Activated naive CD8-positive, alpha-beta T cell treated with anti-CD3 and anti-CD28 coated beads, Interleukin-2, amount 10 ng/mL, durations not matched to agents 7 days and 5 days (primary cell): ENCODE measurements at regions not wholly inside any gene's neighbourhood (a gene's known extent, or its start where the extent isn't known, plus 50 kb on each side); places are given as distances from the start of the nearest gene placed in this dataset.

Experiments used
- ATAC-seq: fragments of 150-1000 bp; cut with Tn5 transposase; one replicate; pipeline ENCODE4 v1.10.0; 2021; ENCODE audit warnings: low read depth, moderate library complexity
- POLR2A ChIA-PET: fragments of 350-600 bp; sonication (Branson Sonifier 250); formaldehyde crosslinking; loops from one replicate; lab custom pipeline; 2021; ENCODE audit warnings: antibody characterized with exemption; lab: Charles Lee
- DNase-seq: peaks from one replicate; pipeline ENCODE4 v3.0.0; 2021
- H3K27ac Mint-ChIP-seq: one replicate; pipeline ENCODE4 v1.8.0; 2022; ENCODE audit warnings: mild to moderate bottlenecking, mixed read lengths
- H3K27me3 Mint-ChIP-seq: one replicate; pipeline ENCODE4 v1.8.0; 2022; ENCODE audit warnings: mild to moderate bottlenecking, moderate library complexity, mixed read lengths
- H3K36me3 Mint-ChIP-seq: one replicate; pipeline ENCODE4 v1.8.0; 2021; ENCODE audit warnings: mild to moderate bottlenecking, mixed read lengths
- H3K4me1 Mint-ChIP-seq: one replicate; pipeline ENCODE4 v1.8.0; 2021; ENCODE audit warnings: mixed read lengths
- H3K4me3 Mint-ChIP-seq: one replicate; pipeline ENCODE4 v1.8.0; 2022; ENCODE audit warnings: mild to moderate bottlenecking, moderate library complexity, mixed read lengths
- H3K9me3 Mint-ChIP-seq: one replicate; pipeline ENCODE4 v1.8.0; 2021; ENCODE audit warnings: mixed read lengths

GRCh38 chr10:128542659-128543058, 416.4 kb upstream of the MKI67 start:
- H3K27me3 Mint-ChIP-seq: peaks cover 47% of the 10 kb centered on the region
- ATAC-seq: no peak
- POLR2A ChIA-PET: no interaction called here
- DNase-seq: no peak
- H3K4me1 Mint-ChIP-seq: no peaks in the 10 kb centered on the region
- H3K9me3 Mint-ChIP-seq: no peaks in the 10 kb centered on the region
- H3K36me3 Mint-ChIP-seq: no peaks in the 10 kb centered on the region
- no peak overlapping the region for H3K4me3 Mint-ChIP-seq
- no peak overlapping the region for H3K27ac Mint-ChIP-seq

DNA sequence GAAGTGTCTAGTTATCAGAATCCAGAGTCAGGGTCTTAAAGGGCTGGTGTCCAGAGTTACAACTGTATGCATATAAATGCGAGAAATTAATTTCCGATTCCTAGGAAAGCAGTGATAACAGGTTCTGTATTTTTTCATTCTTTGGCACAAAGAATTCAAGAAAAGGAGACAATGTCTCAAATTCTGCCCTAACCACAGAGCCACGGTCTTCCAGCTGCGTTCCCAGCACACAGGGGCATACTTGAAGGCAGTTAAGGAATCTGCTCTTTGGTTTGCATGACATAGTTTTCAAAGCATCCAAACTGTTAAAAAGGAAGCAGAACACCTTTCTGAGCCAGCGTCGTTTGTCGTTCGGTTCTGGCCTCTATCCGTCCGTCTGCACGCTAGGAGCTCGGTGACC, 416.9 kb upstream of the MKI67 start:
- H3K27ac Mint-ChIP-seq: no peak overlapping the region
- POLR2A ChIA-PET: no interaction called here
- H3K4me1 Mint-ChIP-seq: no peaks in the 10 kb centered on the region

GRCh38 chr10:128545216-128545615, 419.0 kb upstream of the MKI67 start:
- Mint-ChIP-seq H3K27me3 (peaks cover 25% of the 10 kb centered on the region), H3K36me3 (no peaks in the 10 kb centered on the region), H3K4me3 (no peak overlapping the region), H3K9me3 (no peaks in the 10 kb centered on the region), H3K27ac (no peak overlapping the region), H3K4me1 (no peaks in the 10 kb centered on the region)
- ATAC-seq: no peak
- DNase-seq: no peak
- POLR2A ChIA-PET: no interaction called here

More for the DNA sequence above, 416.9 kb upstream of the MKI67 start:
- DNase-seq: no peak
- H3K27me3 Mint-ChIP-seq: peaks cover 43% of the 10 kb centered on the region
- no peak overlapping the region for H3K4me3 Mint-ChIP-seq
- no peaks in the 10 kb centered on the region for H3K9me3 Mint-ChIP-seq
- H3K36me3 Mint-ChIP-seq: no peaks in the 10 kb centered on the region
- no peak for ATAC-seq

- H3K4me1 Mint-ChIP-seq: no peaks in the 10 kb centered on the region
- POLR2A ChIA-PET: no interaction called here
- H3K27ac Mint-ChIP-seq: no peak overlapping the region
- DNase-seq: no peak
- H3K4me3 Mint-ChIP-seq: no peak overlapping the region
- H3K9me3 Mint-ChIP-seq: no peaks in the 10 kb centered on the region
- no peaks in the 10 kb centered on the region for H3K36me3 Mint-ChIP-seq
- no peak for ATAC-seq
- peaks cover 13% of the 10 kb centered on the region for H3K27me3 Mint-ChIP-seq
Measured at GRCh38 chr10:128546651-128547165, 420.5 kb upstream of the MKI67 start.

- Mint-ChIP-seq H3K4me1 (no peaks in the 10 kb centered on the region), H3K4me3 (no peak overlapping the region), H3K9me3 (no peaks in the 10 kb centered on the region), H3K36me3 (no peaks in the 10 kb centered on the region), H3K27ac (no peak overlapping the region), H3K27me3 (peaks cover 4% of the 10 kb centered on the region)
- DNase-seq: no peak
- POLR2A ChIA-PET: no interaction called here
- ATAC-seq: no peak
Measured at GRCh38 chr10:128549101-128549608, 422.9 kb upstream of the MKI67 start.

- Mint-ChIP-seq H3K9me3 (no peaks in the 10 kb centered on the region), H3K4me3 (no peak overlapping the region), H3K27ac (no peak overlapping the region), H3K4me1 (no peaks in the 10 kb centered on the region), H3K36me3 (no peaks in the 10 kb centered on the region), H3K27me3 (peaks cover under 1% of the 10 kb centered on the region)
- ATAC-seq (no peak), DNase-seq (no peak)
- POLR2A ChIA-PET: no interaction called here
Measured at GRCh38 chr10:128550045-128550444, 423.8 kb upstream of the MKI67 start.

GRCh38 chr10:128551475-128551874, 425.3 kb upstream of the MKI67 start:
- Mint-ChIP-seq H3K27me3 (no peaks in the 10 kb centered on the region), H3K27ac (no peak overlapping the region), H3K4me1 (no peaks in the 10 kb centered on the region), H3K4me3 (no peak overlapping the region), H3K36me3 (no peaks in the 10 kb centered on the region), H3K9me3 (no peaks in the 10 kb centered on the region)
- ATAC-seq (no peak), DNase-seq (no peak)
- POLR2A ChIA-PET: no interaction called here

DNA sequence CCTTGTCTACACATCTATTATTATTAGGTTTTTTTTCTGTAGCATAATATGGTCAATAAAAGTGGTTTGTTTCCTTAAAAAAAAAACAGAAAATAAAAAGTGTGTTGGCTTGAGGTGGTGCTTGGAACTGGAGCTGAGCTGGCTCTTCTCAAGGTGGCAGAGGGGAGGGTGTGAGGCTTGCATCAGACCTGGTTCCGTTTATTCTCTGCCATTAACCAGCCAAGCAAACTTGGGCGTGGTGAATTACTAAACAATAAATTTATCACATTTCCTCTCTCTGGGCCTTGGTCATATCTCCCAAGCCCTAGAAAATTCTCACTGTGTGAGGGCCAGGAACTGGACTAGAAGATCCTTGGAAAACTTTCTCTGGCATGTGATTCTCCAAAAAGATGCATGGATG, 427.5 kb upstream of the MKI67 start:
- POLR2A ChIA-PET: no interaction called here
- no peak overlapping the region for H3K27ac Mint-ChIP-seq
- ATAC-seq (no peak), DNase-seq (no peak)
- no peaks in the 10 kb centered on the region for H3K36me3 Mint-ChIP-seq
- H3K9me3 Mint-ChIP-seq: no peaks in the 10 kb centered on the region
- H3K27me3 Mint-ChIP-seq: no peaks in the 10 kb centered on the region
- no peaks in the 10 kb centered on the region for H3K4me1 Mint-ChIP-seq
- no peak overlapping the region for H3K4me3 Mint-ChIP-seq

GRCh38 chr10:128556182-128557110, 430.2 kb upstream of the MKI67 start:
- no peak for ATAC-seq

DNA sequence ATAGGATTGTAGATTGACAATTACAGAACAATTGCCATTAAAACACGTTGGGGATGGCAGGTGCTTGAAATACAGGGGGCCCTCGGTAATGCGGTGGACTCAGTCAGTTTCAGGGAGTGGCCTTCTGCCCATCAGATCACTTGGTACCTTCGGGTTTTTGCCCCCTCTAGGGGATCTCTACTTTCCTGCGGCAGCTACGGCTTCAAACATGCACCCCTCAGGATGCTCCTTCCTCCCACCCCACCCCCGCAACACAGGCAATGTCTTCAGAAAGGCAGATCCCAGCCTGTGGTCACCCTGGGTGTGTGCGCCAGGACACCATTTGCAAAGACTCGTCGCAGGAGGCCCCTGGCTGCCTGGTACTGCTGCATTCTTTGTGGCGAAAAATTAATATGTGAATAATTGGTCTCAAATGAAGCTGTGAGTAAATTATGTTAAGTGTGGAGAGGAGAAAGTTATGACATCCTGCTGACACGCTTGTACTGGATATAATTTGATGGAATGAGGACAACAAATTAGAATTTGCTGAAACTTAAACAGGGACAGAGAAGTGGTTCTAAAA, 431.0 kb upstream of the MKI67 start:
- Mint-ChIP-seq H3K4me1 (no peaks in the 10 kb centered on the region), H3K27ac (no peak overlapping the region), H3K4me3 (no peak overlapping the region), H3K27me3 (no peaks in the 10 kb centered on the region), H3K36me3 (no peaks in the 10 kb centered on the region), H3K9me3 (no peaks in the 10 kb centered on the region)
- POLR2A ChIA-PET: no interaction called here
- DNase-seq (no peak), ATAC-seq (no peak)

More at GRCh38 chr10:128556182-128557110, 430.2 kb upstream of the MKI67 start:
- H3K9me3 Mint-ChIP-seq: no peaks in the 10 kb centered on the region
- H3K27ac Mint-ChIP-seq: no peak overlapping the region
- no peak overlapping the region for H3K4me3 Mint-ChIP-seq
- H3K4me1 Mint-ChIP-seq: no peaks in the 10 kb centered on the region
- DNase-seq: no peak
- no peaks in the 10 kb centered on the region for H3K27me3 Mint-ChIP-seq
- POLR2A ChIA-PET: no interaction called here
- no peaks in the 10 kb centered on the region for H3K36me3 Mint-ChIP-seq

DNA sequence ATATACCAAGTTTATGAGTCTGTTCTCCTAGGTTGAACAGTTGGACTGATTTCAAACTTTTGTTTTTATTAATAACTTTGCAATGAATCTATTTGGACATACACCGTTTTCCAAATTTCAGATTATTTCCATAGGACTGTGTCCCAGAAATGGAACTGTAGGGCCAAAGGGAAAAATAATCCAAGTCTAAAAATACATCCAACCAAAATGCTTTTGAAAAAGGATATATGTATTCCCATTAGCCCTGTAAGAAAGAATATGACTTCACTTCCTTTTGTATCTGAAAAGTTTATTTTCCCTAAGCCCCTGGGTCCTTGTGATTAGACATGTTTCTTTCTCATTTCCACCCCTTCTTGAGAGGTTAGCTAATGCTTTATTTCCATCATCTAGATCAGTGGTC, 434.2 kb upstream of the MKI67 start:
- Mint-ChIP-seq H3K4me1 (no peaks in the 10 kb centered on the region), H3K36me3 (no peaks in the 10 kb centered on the region), H3K27me3 (no peaks in the 10 kb centered on the region)

GRCh38 chr10:128560993-128561392, 434.8 kb upstream of the MKI67 start:
- no peaks in the 10 kb centered on the region for H3K36me3 Mint-ChIP-seq
- no peak for ATAC-seq
- no peaks in the 10 kb centered on the region for H3K27me3 Mint-ChIP-seq
- no peak overlapping the region for H3K4me3 Mint-ChIP-seq
- POLR2A ChIA-PET: no interaction called here
- H3K9me3 Mint-ChIP-seq: no peaks in the 10 kb centered on the region
- H3K4me1 Mint-ChIP-seq: no peaks in the 10 kb centered on the region
- no peak overlapping the region for H3K27ac Mint-ChIP-seq
- DNase-seq: no peak

More for the DNA sequence above, 434.2 kb upstream of the MKI67 start:
- Mint-ChIP-seq H3K9me3 (no peaks in the 10 kb centered on the region), H3K27ac (no peak overlapping the region), H3K4me3 (no peak overlapping the region)
- ATAC-seq: no peak
- DNase-seq: no peak
- POLR2A ChIA-PET: no interaction called here

GRCh38 chr10:128563387-128563786, 437.2 kb upstream of the MKI67 start:
- DNase-seq (no peak), ATAC-seq (no peak)
- no peak overlapping the region for H3K4me3 Mint-ChIP-seq
- H3K36me3 Mint-ChIP-seq: no peaks in the 10 kb centered on the region
- H3K27me3 Mint-ChIP-seq: no peaks in the 10 kb centered on the region
- H3K9me3 Mint-ChIP-seq: no peaks in the 10 kb centered on the region
- H3K4me1 Mint-ChIP-seq: no peaks in the 10 kb centered on the region
- POLR2A ChIA-PET: no interaction called here
- H3K27ac Mint-ChIP-seq: no peak overlapping the region

GRCh38 chr10:128563904-128564303, 437.7 kb upstream of the MKI67 start:
- ATAC-seq: no peak
- POLR2A ChIA-PET: no interaction called here

More at GRCh38 chr10:128563904-128564303, 437.7 kb upstream of the MKI67 start:
- H3K9me3 Mint-ChIP-seq: no peaks in the 10 kb centered on the region
- H3K4me3 Mint-ChIP-seq: no peak overlapping the region
- no peaks in the 10 kb centered on the region for H3K36me3 Mint-ChIP-seq
- DNase-seq: no peak
- H3K27ac Mint-ChIP-seq: no peak overlapping the region
- no peaks in the 10 kb centered on the region for H3K27me3 Mint-ChIP-seq
- no peaks in the 10 kb centered on the region for H3K4me1 Mint-ChIP-seq
